ENCODE measurements at regions not wholly inside any gene's neighbourhood (a gene's known extent, or its start where the extent isn't known, plus 50 kb on each side); places are given as distances from the start of the nearest gene placed in this dataset.

DNA sequence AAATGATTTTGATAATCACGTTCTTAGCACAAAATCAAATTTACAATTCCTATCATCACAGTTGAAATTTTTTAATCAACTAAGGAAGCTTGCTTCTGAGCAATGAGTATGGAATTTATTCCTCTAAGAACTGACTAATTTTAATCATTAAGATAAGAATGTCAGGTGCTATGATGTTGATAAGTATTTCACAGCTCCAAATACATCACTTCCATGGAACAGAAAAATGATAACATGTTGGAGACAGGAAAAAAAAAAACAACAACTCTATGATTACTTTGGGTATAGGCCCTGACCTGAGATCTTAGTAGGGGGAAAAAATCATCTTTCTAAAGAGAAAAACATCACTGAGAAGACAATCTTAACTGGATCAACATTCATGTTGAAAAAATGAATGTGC is 89.4 kb upstream of the BMP2 start:
- TF ChIP-seq CTCF (IDR thresholded peaks at IDR 0.05): no peak
- no peak for TF ChIP-seq ZBTB33 (IDR thresholded peaks at IDR 0.05; ENCODE audit: borderline replicate concordance, low read depth)
- no peak for TF ChIP-seq GATA2 (CRISPR knock-in tag; IDR thresholded peaks at IDR 0.05)
- no peak for TF ChIP-seq TAF1 (IDR thresholded peaks at IDR 0.05; ENCODE audit: borderline replicate concordance, low read depth, low read length)
- TF ChIP-seq RAD21 (IDR thresholded peaks at IDR 0.05; ENCODE audit: low read length): no peak
- no peak for TF ChIP-seq NFIC (IDR thresholded peaks at IDR 0.05; ENCODE audit: borderline replicate concordance)
- no peak for TF ChIP-seq EZH2phosphoT487 (IDR thresholded peaks at IDR 0.05; ENCODE audit: borderline replicate concordance, low read depth)
- no peak for TF ChIP-seq REST (IDR thresholded peaks at IDR 0.05; ENCODE audit: low read depth, low read length)
- TF ChIP-seq POLR2AphosphoS5 (IDR thresholded peaks at IDR 0.05; ENCODE audit: low read depth, low read length): no peak
- TF ChIP-seq JUND (IDR thresholded peaks at IDR 0.05): no peak
- no peak for TF ChIP-seq EP300 (IDR thresholded peaks at IDR 0.05; ENCODE audit: borderline replicate concordance in 1 of 2, low read depth in 1 of 2, low read length in 1 of 2)
- TF ChIP-seq GABPA (IDR thresholded peaks at IDR 0.05; ENCODE audit: low read depth): no peak

Data from SK-N-SH (cell line).